ENCODE measurements at regions not wholly inside any gene's neighbourhood (a gene's known extent, or its start where the extent isn't known, plus 50 kb on each side); places are given as distances from the start of the nearest gene placed in this dataset.
A peak's percentile ranks its signal among the peaks of the same experiment; 100 is the strongest.
"Not testable (repeated sequence)": the region's sequence is repeated elsewhere in the genome, so short reads cannot be mapped to it uniquely, and the experiment has no call there.

DNA sequence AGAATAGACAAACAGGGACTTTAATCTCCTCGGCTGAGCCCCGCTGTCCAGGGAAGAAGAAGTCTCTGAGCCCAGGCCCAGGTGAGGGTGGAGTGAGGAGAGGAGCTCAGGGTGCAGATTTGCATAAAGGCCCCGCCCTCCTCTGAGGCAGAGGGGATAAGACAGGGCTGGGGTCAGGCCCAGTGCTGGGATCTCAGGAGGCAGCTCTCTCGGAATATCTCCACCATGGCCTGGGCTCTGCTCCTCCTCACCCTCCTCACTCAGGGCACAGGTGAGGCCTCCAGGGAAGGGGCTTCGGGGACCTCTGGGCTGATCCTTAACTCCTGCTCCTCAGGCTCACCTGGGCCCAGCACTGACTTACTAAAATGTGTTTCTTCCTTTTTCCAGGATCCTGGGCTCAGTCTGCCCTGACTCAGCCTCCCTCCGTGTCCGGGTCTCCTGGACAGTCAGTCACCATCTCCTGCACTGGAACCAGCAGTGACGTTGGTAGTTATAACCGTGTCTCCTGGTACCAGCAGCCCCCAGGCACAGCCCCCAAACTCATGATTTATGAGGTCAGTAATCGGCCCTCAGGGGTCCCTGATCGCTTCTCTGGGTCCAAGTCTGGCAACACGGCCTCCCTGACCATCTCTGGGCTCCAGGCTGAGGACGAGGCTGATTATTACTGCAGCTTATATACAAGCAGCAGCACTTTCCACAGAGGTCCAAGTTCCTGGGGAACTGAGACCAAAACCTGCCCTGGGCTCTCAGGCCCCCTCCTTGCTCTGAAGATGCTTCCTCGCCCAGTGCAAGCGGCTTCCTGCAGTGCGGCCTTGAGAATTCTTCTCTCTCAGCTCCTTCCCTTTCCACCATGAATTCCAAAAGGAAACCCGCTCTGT lies 90.2 kb downstream of the GGTLC2 start:
- H3K27me3 ChIP-seq (ENCODE audit: insufficient read depth, low read length, poor library complexity, severe bottlenecking); H3K4me3 ChIP-seq (ENCODE audit: low read length); H3K27ac ChIP-seq (ENCODE audit: low read depth, low read length); H3K9me3 Mint-ChIP-seq; H3K27me3 Mint-ChIP-seq; DNase-seq; POLR2A ChIA-PET; H3K36me3 Mint-ChIP-seq; H3K9me3 ChIP-seq (ENCODE audit: low read length); H3K36me3 ChIP-seq (ENCODE audit: insufficient read depth, low read length): not testable (repeated sequence)
- Mint-ChIP-seq H3K4me1 (peaks cover 76 to 90% (median 79%) of the 10 kb centered on the region in 3 donors), H3K27ac (peak overlapping the region; percentile 88 to 97 (median 94)), H3K4me3 (peak overlapping the region; percentile 35 to 92 (median 82))
- CTCF ChIA-PET = interaction anchor here (1.3 to 3.6 kb wide), 4 partner anchors 10 to 18 kb away, joined by 3 to 17 read pairs (median 4); no protein-coding TSS in a partner anchor
- H3K4me1 ChIP-seq (ENCODE audit: insufficient read depth, low read length) = peaks cover 36% of the 10 kb centered on the region

- peaks cover 36% of the 10 kb centered on the region for H3K4me1 ChIP-seq (ENCODE audit: insufficient read depth, low read length)
- H3K36me3 ChIP-seq (ENCODE audit: insufficient read depth, low read length); H3K36me3 Mint-ChIP-seq; H3K4me3 ChIP-seq (ENCODE audit: low read length); H3K27ac ChIP-seq (ENCODE audit: low read depth, low read length); H3K9me3 Mint-ChIP-seq; H3K27me3 ChIP-seq (ENCODE audit: insufficient read depth, low read length, poor library complexity, severe bottlenecking); H3K9me3 ChIP-seq (ENCODE audit: low read length); POLR2A ChIA-PET; H3K27me3 Mint-ChIP-seq: not testable (repeated sequence)
- CTCF ChIA-PET = interaction anchor here (1.3 to 3.6 kb wide), 3 partner anchors 10 to 18 kb away, joined by 3 to 17 read pairs (median 5); no protein-coding TSS in a partner anchor
- Mint-ChIP-seq H3K4me3 (peak overlapping the region; percentile 35 to 92 (median 82)), H3K27ac (peak overlapping the region; percentile 88 to 97 (median 94)), H3K4me1 (peaks cover 75 to 86% (median 78%) of the 10 kb centered on the region in 3 donors)
- peak in 1 of 5 donors; percentile 50 for DNase-seq
Measured at GRCh38 chr22:22735276-22735675, 90.9 kb downstream of the GGTLC2 start.

GRCh38 chr22:22735695-22736611 lies 91.5 kb downstream of the GGTLC2 start:
- Histone ChIP-seq H3K4me1 (ENCODE audit: insufficient read depth, low read length) (peaks cover 36% of the 10 kb centered on the region), H3K36me3 (ENCODE audit: insufficient read depth, low read length) (no peaks in the 10 kb centered on the region), H3K27ac (ENCODE audit: low read depth, low read length) (no peak overlapping the region), H3K4me3 (ENCODE audit: low read length) (no peak overlapping the region), H3K27me3 (ENCODE audit: insufficient read depth, low read length, poor library complexity, severe bottlenecking) (no peaks in the 10 kb centered on the region), H3K9me3 (ENCODE audit: low read length) (no peaks in the 10 kb centered on the region)
- Mint-ChIP-seq H3K36me3 (peaks cover 0 to 3% (median 2%) of the 10 kb centered on the region in 3 donors), H3K4me3 (peak overlapping the region; percentile 35 to 92 (median 82)), H3K4me1 (peaks cover 72 to 80% (median 77%) of the 10 kb centered on the region in 3 donors), H3K27me3 (peaks cover 3 to 13% of the 10 kb centered on the region in 2 donors), H3K9me3 (peaks cover 0 to 2% (median 0%) of the 10 kb centered on the region in 5 donors), H3K27ac (peak overlapping the region; percentile 68 to 96 (median 92))
- no peak for DNase-seq
- POLR2A ChIA-PET = no interaction called here
- CTCF ChIA-PET = interaction anchor here (1.3 to 3.6 kb wide), 5 partner anchors 9 to 74 kb away, joined by 3 to 17 read pairs (median 5); no protein-coding TSS in a partner anchor

GRCh38 chr22:22737590-22737989 lies 93.2 kb downstream of the GGTLC2 start:
- peaks cover 0 to 2% (median 0%) of the 10 kb centered on the region in 5 donors for H3K9me3 Mint-ChIP-seq
- no peaks in the 10 kb centered on the region for H3K36me3 ChIP-seq (ENCODE audit: insufficient read depth, low read length)
- H3K36me3 Mint-ChIP-seq = peaks cover 0 to 3% (median 2%) of the 10 kb centered on the region in 3 donors
- H3K27ac Mint-ChIP-seq = peak overlapping the region; percentile 16 to 86 (median 50)
- ChIA-PET CTCF (interaction anchor here (1.1 to 2.7 kb wide), 4 partner anchors 8 to 72 kb away, joined by 4 to 8 read pairs (median 5); no protein-coding TSS in a partner anchor), POLR2A (no interaction called here)
- DNase-seq = peak in 1 of 5 donors; percentile 45
- peaks cover 36% of the 10 kb centered on the region for H3K4me1 ChIP-seq (ENCODE audit: insufficient read depth, low read length)
- H3K4me1 Mint-ChIP-seq = peaks cover 62 to 67% (median 65%) of the 10 kb centered on the region in 3 donors
- H3K4me3 ChIP-seq (ENCODE audit: low read length) = no peak overlapping the region
- H3K27me3 Mint-ChIP-seq = peaks cover 6 to 14% of the 10 kb centered on the region in 2 donors
- H3K27ac ChIP-seq (ENCODE audit: low read depth, low read length) = no peak overlapping the region
- no peaks in the 10 kb centered on the region for H3K27me3 ChIP-seq (ENCODE audit: insufficient read depth, low read length, poor library complexity, severe bottlenecking)
- no peaks in the 10 kb centered on the region for H3K9me3 ChIP-seq (ENCODE audit: low read length)
- H3K4me3 Mint-ChIP-seq = peak overlapping the region in 6 of 7 donors; percentile 6 to 72 (median 47)

- Histone ChIP-seq H3K27me3 (ENCODE audit: insufficient read depth, low read length, poor library complexity, severe bottlenecking) (no peaks in the 10 kb centered on the region), H3K9me3 (ENCODE audit: low read length) (no peaks in the 10 kb centered on the region), H3K36me3 (ENCODE audit: insufficient read depth, low read length) (no peaks in the 10 kb centered on the region), H3K4me3 (ENCODE audit: low read length) (no peak overlapping the region), H3K27ac (ENCODE audit: low read depth, low read length) (no peak overlapping the region), H3K4me1 (ENCODE audit: insufficient read depth, low read length) (peaks cover 30% of the 10 kb centered on the region)
- CTCF ChIA-PET = interaction anchor here (0.6 to 2.2 kb wide), 2 partner anchors 14 to 18 kb away, joined by 3 to 5 read pairs; no protein-coding TSS in a partner anchor
- peak overlapping the region in 1 of 7 donors; percentile 0 for H3K4me3 Mint-ChIP-seq
- POLR2A ChIA-PET = no interaction called here
- peak overlapping the region in 5 of 8 donors; percentile 8 to 86 (median 45) for H3K27ac Mint-ChIP-seq
- peaks cover 0 to 3% (median 2%) of the 10 kb centered on the region in 3 donors for H3K36me3 Mint-ChIP-seq
- H3K9me3 Mint-ChIP-seq = peaks cover 0 to 2% (median 0%) of the 10 kb centered on the region in 5 donors
- DNase-seq = no peak
- peaks cover 50 to 57% (median 51%) of the 10 kb centered on the region in 3 donors for H3K4me1 Mint-ChIP-seq
- peaks cover 6 to 23% of the 10 kb centered on the region in 2 donors for H3K27me3 Mint-ChIP-seq
Measured at GRCh38 chr22:22738959-22739585, 94.7 kb downstream of the GGTLC2 start.

GRCh38 chr22:22740560-22741276 lies 96.3 kb downstream of the GGTLC2 start:
- DNase-seq = no peak
- Mint-ChIP-seq H3K36me3 (peaks cover 0 to 3% (median 2%) of the 10 kb centered on the region in 3 donors), H3K4me1 (peaks cover 39 to 46% (median 39%) of the 10 kb centered on the region in 3 donors), H3K27ac (peak overlapping the region in 1 of 8 donors; percentile 1), H3K4me3 (no peak overlapping the region), H3K9me3 (no peaks in the 10 kb centered on the region), H3K27me3 (peaks cover 8 to 23% of the 10 kb centered on the region in 2 donors)
- Histone ChIP-seq H3K27ac (ENCODE audit: low read depth, low read length) (no peak overlapping the region), H3K4me3 (ENCODE audit: low read length) (no peak overlapping the region), H3K27me3 (ENCODE audit: insufficient read depth, low read length, poor library complexity, severe bottlenecking) (no peaks in the 10 kb centered on the region), H3K4me1 (ENCODE audit: insufficient read depth, low read length) (peaks cover 19% of the 10 kb centered on the region), H3K9me3 (ENCODE audit: low read length) (no peaks in the 10 kb centered on the region), H3K36me3 (ENCODE audit: insufficient read depth, low read length) (no peaks in the 10 kb centered on the region)
- CTCF ChIA-PET = interaction anchor here (2.2 to 7.4 kb wide), 2 partner anchors 12 to 142 kb away, joined by 5 to 178 read pairs; partner anchors contain the start of gene IGLL5
- POLR2A ChIA-PET = no interaction called here

- no peak overlapping the region for H3K4me3 ChIP-seq (ENCODE audit: low read length)
- H3K4me1 Mint-ChIP-seq = peaks cover 34 to 45% (median 39%) of the 10 kb centered on the region in 3 donors
- no peak for DNase-seq
- ChIA-PET POLR2A (no interaction called here), CTCF (interaction anchor here (1.0 to 7.4 kb wide), 4 partner anchors 11 to 140 kb away, joined by 4 to 178 read pairs (median 26); partner anchors contain the start of gene IGLL5)
- H3K36me3 ChIP-seq (ENCODE audit: insufficient read depth, low read length) = no peaks in the 10 kb centered on the region
- H3K4me1 ChIP-seq (ENCODE audit: insufficient read depth, low read length) = peaks cover 15% of the 10 kb centered on the region
- H3K27me3 ChIP-seq (ENCODE audit: insufficient read depth, low read length, poor library complexity, severe bottlenecking) = no peaks in the 10 kb centered on the region
- H3K27me3 Mint-ChIP-seq = peaks cover 8 to 23% of the 10 kb centered on the region in 2 donors
- peaks cover 0 to 3% (median 2%) of the 10 kb centered on the region in 3 donors for H3K36me3 Mint-ChIP-seq
- no peak overlapping the region for H3K4me3 Mint-ChIP-seq
- no peaks in the 10 kb centered on the region for H3K9me3 ChIP-seq (ENCODE audit: low read length)
- no peaks in the 10 kb centered on the region for H3K9me3 Mint-ChIP-seq
- no peak overlapping the region for H3K27ac Mint-ChIP-seq
- no peak overlapping the region for H3K27ac ChIP-seq (ENCODE audit: low read depth, low read length)
Measured at GRCh38 chr22:22741843-22742242, 97.4 kb downstream of the GGTLC2 start.
